ENCODE measurements at regions not wholly inside any gene's neighbourhood (a gene's known extent, or its start where the extent isn't known, plus 50 kb on each side); places are given as distances from the start of the nearest gene placed in this dataset.

- TF ChIP-seq, protein P1, sequence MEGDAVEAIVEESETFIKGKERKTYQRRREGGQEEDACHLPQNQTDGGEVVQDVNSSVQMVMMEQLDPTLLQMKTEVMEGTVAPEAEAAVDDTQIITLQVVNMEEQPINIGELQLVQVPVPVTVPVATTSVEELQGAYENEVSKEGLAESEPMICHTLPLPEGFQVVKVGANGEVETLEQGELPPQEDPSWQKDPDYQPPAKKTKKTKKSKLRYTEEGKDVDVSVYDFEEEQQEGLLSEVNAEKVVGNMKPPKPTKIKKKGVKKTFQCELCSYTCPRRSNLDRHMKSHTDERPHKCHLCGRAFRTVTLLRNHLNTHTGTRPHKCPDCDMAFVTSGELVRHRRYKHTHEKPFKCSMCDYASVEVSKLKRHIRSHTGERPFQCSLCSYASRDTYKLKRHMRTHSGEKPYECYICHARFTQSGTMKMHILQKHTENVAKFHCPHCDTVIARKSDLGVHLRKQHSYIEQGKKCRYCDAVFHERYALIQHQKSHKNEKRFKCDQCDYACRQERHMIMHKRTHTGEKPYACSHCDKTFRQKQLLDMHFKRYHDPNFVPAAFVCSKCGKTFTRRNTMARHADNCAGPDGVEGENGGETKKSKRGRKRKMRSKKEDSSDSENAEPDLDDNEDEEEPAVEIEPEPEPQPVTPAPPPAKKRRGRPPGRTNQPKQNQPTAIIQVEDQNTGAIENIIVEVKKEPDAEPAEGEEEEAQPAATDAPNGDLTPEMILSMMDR (conservative IDR thresholded peaks at IDR 0.05; ENCODE audit: low read depth, low read length), result no peak
- TF ChIP-seq RAD21 (IDR thresholded peaks at IDR 0.05; ENCODE audit: low read length) (no peak), NFE2L2 (IDR thresholded peaks at IDR 0.05; ENCODE audit: low read depth, low read length) (no peak)
- H3K4ac ChIP-seq (ENCODE audit: low read depth, low read length), result no peak overlapping the region
- H2AK5ac ChIP-seq (ENCODE audit: low read depth, low read length), result no peak overlapping the region
- WGBS, 2 experiments (ENCODE audit: extremely low coverage in 2 of 2, insufficient read length in 1 of 2), result no CpG with 5 or more reads among the region's 1 CpG
- no peak overlapping the region for H4K5ac ChIP-seq (ENCODE audit: low read depth, low read length)
- H3K79me1 ChIP-seq (ENCODE audit: low read depth in 1 of 2, low read length in 2 of 2), result no peaks in the 10 kb centered on the region
- no peak overlapping the region for H3K9ac ChIP-seq (ENCODE audit: low read depth, low read length)
- no peak overlapping the region for H4K8ac ChIP-seq (ENCODE audit: low read depth in 2 of 2, low read length in 2 of 2)
- H2AK9ac ChIP-seq (replicated peaks; ENCODE audit: low read depth, low read length, poor library complexity), result no peak overlapping the region
- H2BK15ac ChIP-seq (ENCODE audit: low read depth, low read length), result no peak overlapping the region
- no peaks in the 10 kb centered on the region for H3K9me1 ChIP-seq (ENCODE audit: insufficient read depth, low read length)
- no peaks in the 10 kb centered on the region for H4K20me1 ChIP-seq (ENCODE audit: insufficient read depth, low read length)
- H4K91ac ChIP-seq (ENCODE audit: insufficient read depth, low read depth, low read length), result no peak overlapping the region
- H3K36me3 ChIP-seq (ENCODE audit: control insufficient read depth, insufficient read depth, low read length), result no peaks in the 10 kb centered on the region
- no peak overlapping the region for H3K14ac ChIP-seq (replicated peaks; ENCODE audit: low read depth, low read length)
- DNase-seq (no peak), ATAC-seq (ENCODE audit: low read depth) (no peak)
- no peak overlapping the region for H2AFZ ChIP-seq (replicated peaks; ENCODE audit: low read length, poor library complexity)
- no peak overlapping the region for H3K23ac ChIP-seq (ENCODE audit: low read depth, low read length)
- H3K4me3 ChIP-seq (ENCODE audit: insufficient read depth, low read depth, low read length), result no peak overlapping the region
- H3K4me2 ChIP-seq (ENCODE audit: low read depth, low read length), result no peak overlapping the region
- CTCF ChIA-PET, result interaction anchor here (1.4 kb wide), 1 partner anchor 248 kb away, joined by 4 read pairs; no protein-coding TSS in a partner anchor
- no peaks in the 10 kb centered on the region for H3K27me3 ChIP-seq (ENCODE audit: control insufficient read depth, insufficient read depth, low read length)
- H2BK5ac ChIP-seq (ENCODE audit: low read depth, low read length, poor library complexity, severe bottlenecking), result no peak overlapping the region
- dilution Hi-C loops (cut with HindIII; ENCODE audit: low sequenced_read_pairs, unreplicated experiment), result no loop called here
- H2BK20ac ChIP-seq (ENCODE audit: low read depth, low read length), result no peak overlapping the region
- no TSS peak for BruUV-seq (replicated peaks)
- H3K4me1 ChIP-seq (ENCODE audit: control insufficient read depth, insufficient read depth, low read length), result no peaks in the 10 kb centered on the region
- intact Hi-C loops (cut with micrococcal nuclease), result loop anchor here (10.0 kb wide), 1 partner anchor 381 kb away; no protein-coding TSS in a partner anchor
- POLR2A ChIA-PET (ENCODE audit: unreplicated experiment), result no interaction called here
- H3K18ac ChIP-seq (ENCODE audit: low read depth, low read length), result no peak overlapping the region
- H3K27ac ChIP-seq (ENCODE audit: insufficient read depth, low read length), result no peak overlapping the region
- in situ Hi-C loops (cut with MboI; ENCODE audit: low sequenced_read_pairs), result loop anchor here (10.0 kb wide), 1 partner anchor 249 kb away; no protein-coding TSS in a partner anchor
- H3K56ac ChIP-seq (ENCODE audit: extremely low read depth, insufficient read depth, low read length), result no peak overlapping the region
- no peak overlapping the region for H2BK120ac ChIP-seq (ENCODE audit: low read depth, low read length)
- H3K9me3 ChIP-seq (ENCODE audit: control insufficient read depth, insufficient read depth, low read length), result no peaks in the 10 kb centered on the region
Measured at GRCh38 chr7:121745856-121746255, 127.1 kb upstream of the PTPRZ1 start.

Data from IMR-90 (cell line).